HG02763 (cell line): ENCODE measurements at regions not wholly inside any gene's neighbourhood (a gene's known extent, or its start where the extent isn't known, plus 50 kb on each side); places are given as distances from the start of the nearest gene placed in this dataset.

ENCODE experiments used
- ATAC-seq: cut with Tn5 transposase; IDR thresholded peaks from one replicate; pipeline ENCODE4 v1.9.1; 2021; ENCODE audit warnings: mild to moderate bottlenecking, moderate library complexity; ENCODE audit not compliant: unreplicated experiment

GRCh38 chr22:17269224-17269606, 50.0 kb upstream of the ADA2 start:
- ATAC-seq = no peak
